ENCODE measurements at regions not wholly inside any gene's neighbourhood (a gene's known extent, or its start where the extent isn't known, plus 50 kb on each side); places are given as distances from the start of the nearest gene placed in this dataset.
"Not testable (repeated sequence)": the region's sequence is repeated elsewhere in the genome, so short reads cannot be mapped to it uniquely, and the experiment has no call there.

DNA sequence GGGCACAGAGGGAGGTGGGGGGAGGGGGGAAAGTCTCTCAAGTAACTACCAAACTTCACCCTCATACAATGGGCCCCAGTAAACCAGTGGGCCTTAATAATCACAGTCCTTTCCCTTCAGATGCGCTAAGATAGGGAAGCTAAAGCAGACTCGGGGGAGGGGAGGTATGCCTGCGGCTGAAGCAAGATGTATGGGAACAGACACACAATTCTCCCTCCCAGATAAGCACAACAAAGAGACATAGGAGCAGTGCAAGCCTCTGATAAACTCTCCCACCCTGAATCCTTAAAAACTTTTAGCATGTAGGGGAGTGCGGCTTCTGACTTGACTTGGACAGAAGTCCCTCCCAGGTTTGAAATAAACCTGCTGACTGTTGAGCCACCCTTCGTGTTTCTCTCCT is 54.7 kb downstream of the PROP1 start:
- not testable (repeated sequence) for DNase-seq (ENCODE audit: low read depth in 2 of 2); H3K4me3 ChIP-seq (replicated peaks in 1 of 2; ENCODE audit: low read depth in 2 of 2, low read length in 2 of 2)

DNA sequence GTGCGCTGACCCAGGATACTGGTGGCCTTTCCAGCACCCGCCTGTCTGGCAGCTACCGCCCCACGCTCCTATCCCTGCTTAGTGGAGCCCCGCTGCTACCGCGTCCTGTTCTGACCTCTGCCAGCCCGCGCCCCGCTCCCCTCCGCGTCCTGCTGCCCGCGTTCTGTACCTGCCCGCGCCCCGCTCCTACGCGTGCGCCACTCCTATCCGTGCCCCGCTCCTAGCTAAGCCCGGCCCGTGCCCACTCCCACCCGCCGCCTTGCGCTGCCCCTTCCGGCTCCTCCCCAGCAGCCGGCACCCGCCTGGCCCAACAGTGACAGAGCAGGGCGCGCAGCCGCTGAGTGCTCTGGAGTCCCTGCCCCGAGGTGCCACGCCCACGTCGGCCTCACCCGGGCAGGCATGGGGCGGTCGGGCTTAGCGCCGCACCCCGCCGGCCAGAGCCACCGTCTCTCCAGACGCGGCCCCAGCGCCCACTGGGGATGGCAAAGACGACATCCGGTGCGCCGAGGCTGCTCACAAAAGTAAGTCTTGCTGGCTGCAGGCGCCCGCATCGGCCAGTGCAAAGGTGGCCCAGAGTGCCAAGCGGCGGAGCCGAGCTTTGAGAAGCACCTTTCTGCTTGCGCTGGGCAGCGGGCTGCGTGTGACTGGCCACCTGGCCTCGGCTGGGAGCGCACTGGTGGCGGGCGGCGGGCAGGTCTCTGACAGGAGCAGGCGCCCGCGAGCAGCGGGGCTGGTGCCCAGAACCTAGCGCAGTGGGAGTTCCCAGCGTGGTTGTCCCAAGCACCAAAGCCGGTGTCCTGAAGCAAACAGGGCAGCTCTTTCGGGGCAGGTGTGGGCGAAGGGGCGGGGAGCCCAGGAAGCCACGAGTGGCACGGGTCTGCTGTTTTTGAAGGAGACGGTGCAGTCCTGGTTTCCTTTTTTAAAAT is 56.5 kb downstream of the PROP1 start:
- not testable (repeated sequence) for DNase-seq (ENCODE audit: low read depth in 2 of 2)
- H3K4me3 ChIP-seq (replicated peaks in 1 of 2; ENCODE audit: low read depth in 2 of 2, low read length in 2 of 2) = peak overlapping the region; percentile 31 to 40

GRCh38 chr5:177938767-177939166 is 57.3 kb downstream of the PROP1 start:
- H3K4me3 ChIP-seq (replicated peaks in 1 of 2; ENCODE audit: low read depth in 2 of 2, low read length in 2 of 2); DNase-seq (ENCODE audit: low read depth in 2 of 2): not testable (repeated sequence)

- DNase-seq (ENCODE audit: low read depth in 2 of 2) = peak in 1 of 2 donors; percentile 17
- H3K4me3 ChIP-seq (replicated peaks in 1 of 2; ENCODE audit: low read depth in 2 of 2, low read length in 2 of 2) = not testable (repeated sequence)
Observed at GRCh38 chr5:177934233-177934632, 61.8 kb downstream of the PROP1 start.

DNA sequence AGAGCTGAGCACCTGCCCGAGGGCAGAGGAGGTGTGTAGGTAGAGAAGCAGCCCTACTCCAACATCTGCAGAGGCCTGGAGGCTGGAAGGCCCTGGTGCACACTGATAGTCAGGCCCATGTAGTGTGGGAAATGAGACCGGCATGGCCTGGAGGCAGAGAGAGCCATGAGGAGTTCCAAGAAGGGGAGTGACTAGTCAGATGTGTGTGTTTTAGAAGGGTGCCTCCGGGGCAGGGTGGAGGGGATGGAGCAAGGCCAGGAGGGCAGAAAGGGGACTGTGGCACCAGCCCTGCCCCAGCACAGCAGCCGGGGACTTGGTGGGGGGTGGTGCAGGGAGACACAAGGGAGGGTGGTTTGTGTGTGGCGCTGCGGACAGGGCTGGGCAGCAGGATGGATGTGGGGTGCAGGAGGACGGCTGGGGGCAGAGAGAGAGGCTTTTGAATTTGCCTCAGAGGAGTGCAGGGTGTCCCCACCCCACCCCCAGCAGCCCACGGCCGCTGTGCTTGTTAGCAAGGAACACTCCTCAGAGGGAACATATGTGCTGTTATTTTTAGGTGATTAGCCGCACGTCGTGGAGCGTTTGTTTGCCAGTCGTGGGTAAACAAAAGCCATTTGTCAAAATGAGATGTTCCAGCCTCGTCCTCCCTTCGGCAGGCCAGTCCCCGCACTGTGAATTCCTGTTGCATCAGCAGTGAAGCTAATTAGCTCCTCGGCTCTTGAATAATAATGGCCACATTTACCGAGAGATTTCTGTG is 65.6 kb downstream of the PROP1 start:
- DNase-seq (ENCODE audit: low read depth in 2 of 2); H3K4me3 ChIP-seq (replicated peaks in 1 of 2; ENCODE audit: low read depth in 2 of 2, low read length in 2 of 2): not testable (repeated sequence)

GRCh38 chr5:177929618-177930017 is 66.4 kb downstream of the PROP1 start:
- not testable (repeated sequence) for H3K4me3 ChIP-seq (replicated peaks in 1 of 2; ENCODE audit: low read depth in 2 of 2, low read length in 2 of 2); DNase-seq (ENCODE audit: low read depth in 2 of 2)

- DNase-seq (ENCODE audit: low read depth in 2 of 2); H3K4me3 ChIP-seq (replicated peaks in 1 of 2; ENCODE audit: low read depth in 2 of 2, low read length in 2 of 2): not testable (repeated sequence)
Observed at GRCh38 chr5:177927500-177927899, 68.5 kb downstream of the PROP1 start.

DNA sequence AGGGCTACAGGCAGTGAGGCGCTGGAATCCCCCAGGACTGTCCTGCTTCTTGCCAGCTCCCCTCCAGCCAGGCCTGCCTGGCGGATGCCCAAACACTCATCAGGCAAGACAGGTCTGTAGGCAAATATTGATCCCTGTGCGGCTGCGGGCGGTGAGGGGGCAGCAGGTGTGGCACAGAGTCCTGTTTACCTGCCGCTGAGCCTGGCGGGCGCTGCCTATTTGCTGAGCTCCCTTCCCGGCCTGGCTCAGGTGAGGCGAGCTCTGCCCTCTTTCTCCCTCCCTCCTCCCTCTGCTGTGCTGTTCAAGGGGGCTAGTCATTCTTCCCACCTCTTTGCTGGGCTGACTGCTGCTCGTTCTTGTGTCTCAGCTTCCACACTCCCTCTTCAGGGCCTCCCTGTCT is 71.5 kb downstream of the PROP1 start:
- not testable (repeated sequence) for DNase-seq (ENCODE audit: low read depth in 2 of 2); H3K4me3 ChIP-seq (replicated peaks in 1 of 2; ENCODE audit: low read depth in 2 of 2, low read length in 2 of 2)

GRCh38 chr5:177923837-177924236 is 72.2 kb downstream of the PROP1 start:
- DNase-seq (ENCODE audit: low read depth in 2 of 2); H3K4me3 ChIP-seq (replicated peaks in 1 of 2; ENCODE audit: low read depth in 2 of 2, low read length in 2 of 2): not testable (repeated sequence)

GRCh38 chr5:177923189-177923588 is 72.9 kb downstream of the PROP1 start:
- H3K4me3 ChIP-seq (replicated peaks in 1 of 2; ENCODE audit: low read depth in 2 of 2, low read length in 2 of 2); DNase-seq (ENCODE audit: low read depth in 2 of 2): not testable (repeated sequence)

- not testable (repeated sequence) for DNase-seq (ENCODE audit: low read depth in 2 of 2)
Observed at GRCh38 chr5:177909261-177909660, 86.8 kb downstream of the PROP1 start.

DNA sequence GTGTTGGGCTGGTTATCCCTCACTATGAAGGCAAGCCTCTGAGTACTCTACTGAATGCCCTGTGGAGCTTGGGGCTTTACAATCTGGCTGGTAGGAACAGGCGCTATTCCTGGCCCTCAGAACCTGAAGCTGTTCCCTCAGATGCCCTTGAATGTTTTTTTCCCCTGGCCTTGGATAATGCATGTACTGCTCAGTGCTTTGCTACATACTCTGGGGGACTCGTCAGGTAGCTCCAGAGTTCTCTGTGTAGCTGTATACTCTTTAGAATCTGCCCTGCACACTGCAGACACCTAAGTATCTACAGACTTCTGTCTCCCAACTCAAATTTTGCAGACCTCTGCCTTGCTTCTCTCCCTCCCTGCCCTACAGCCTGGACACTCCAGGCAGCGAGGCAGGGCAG is 93.2 kb downstream of the PROP1 start:
- H3K4me3 ChIP-seq (replicated peaks in 1 of 2; ENCODE audit: low read depth in 2 of 2, low read length in 2 of 2); DNase-seq (ENCODE audit: low read depth in 2 of 2): not testable (repeated sequence)

More at GRCh38 chr5:177909261-177909660, 86.8 kb downstream of the PROP1 start:
- H3K4me3 ChIP-seq (replicated peaks in 1 of 2; ENCODE audit: low read depth in 2 of 2, low read length in 2 of 2) = not testable (repeated sequence)

DNA sequence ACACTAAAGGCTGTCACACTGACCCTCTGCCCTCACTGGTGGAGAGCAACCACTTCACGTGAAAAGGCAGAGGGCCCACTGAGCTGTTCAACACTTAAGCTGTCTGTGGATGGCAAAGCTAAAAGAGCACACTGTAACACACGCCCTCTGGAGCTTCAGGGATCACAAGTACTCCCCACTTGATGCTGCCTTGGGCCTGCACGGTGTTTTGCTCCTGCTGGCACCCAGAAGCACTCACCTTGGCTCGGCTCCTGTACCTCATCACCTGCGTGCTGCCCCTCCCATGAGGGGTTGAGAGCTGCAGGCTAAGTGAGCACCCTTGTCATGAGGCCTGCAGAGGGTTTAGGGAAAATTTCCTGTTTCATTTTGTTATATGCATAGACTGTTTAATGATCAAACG is 96.0 kb downstream of the PROP1 start:
- H3K4me3 ChIP-seq (replicated peaks in 1 of 2; ENCODE audit: low read depth in 2 of 2, low read length in 2 of 2); DNase-seq (ENCODE audit: low read depth in 2 of 2): not testable (repeated sequence)

DNA sequence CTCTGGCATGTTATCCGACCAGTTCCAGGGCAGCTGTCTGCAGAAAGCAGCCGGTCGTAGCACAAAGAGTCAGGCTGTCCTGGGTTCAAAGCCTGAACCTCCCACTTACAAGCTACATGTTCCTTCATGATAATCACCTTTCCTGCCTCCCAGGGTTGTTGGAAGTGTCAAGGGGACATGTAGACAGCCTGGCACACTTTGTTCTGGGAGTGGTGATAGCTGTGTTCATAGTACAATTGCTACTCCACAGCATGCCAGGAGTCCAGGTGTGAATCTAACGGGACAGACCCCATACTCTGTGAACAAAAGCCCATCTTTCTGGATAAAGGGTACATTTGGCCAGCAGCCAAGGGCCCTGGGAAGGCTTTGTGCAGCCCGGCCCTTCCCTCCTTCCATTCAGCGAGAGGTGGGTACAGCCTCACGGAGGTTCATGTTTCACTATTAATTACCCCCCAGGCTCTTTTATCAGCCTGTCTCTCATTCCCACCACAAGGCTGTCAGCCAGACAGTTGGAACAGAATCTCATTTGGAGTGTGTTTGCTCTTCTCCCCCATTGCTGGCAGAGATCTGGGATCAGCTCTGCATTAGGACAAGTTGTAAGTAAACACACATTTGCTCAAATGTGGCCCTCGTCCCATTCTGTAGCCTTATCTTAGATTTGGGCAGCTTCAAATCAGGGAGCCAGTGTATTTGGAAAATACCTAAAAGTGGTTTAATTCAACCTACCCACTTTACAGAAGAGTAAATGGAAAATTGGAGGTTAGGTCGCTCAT is 101.2 kb downstream of the PROP1 start:
- H3K4me3 ChIP-seq (replicated peaks in 1 of 2; ENCODE audit: low read depth in 2 of 2, low read length in 2 of 2); DNase-seq (ENCODE audit: low read depth in 2 of 2): not testable (repeated sequence)

DNA sequence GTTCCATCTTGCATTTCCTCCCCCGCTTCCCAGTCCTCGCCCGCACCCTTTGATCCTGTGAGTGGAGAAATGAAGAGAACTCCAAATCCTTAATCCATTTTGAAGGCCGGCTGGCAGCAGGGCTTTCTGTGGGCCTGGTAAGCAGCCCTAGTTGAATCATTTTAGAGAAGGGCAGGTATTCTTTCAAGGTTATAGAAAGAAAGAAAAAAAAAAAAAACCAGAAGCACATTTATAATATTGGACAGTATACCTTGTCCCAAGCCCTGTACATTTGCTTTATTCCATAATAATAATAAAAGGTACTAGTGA is 103.7 kb downstream of the PROP1 start:
- not testable (repeated sequence) for DNase-seq (ENCODE audit: low read depth in 2 of 2); H3K4me3 ChIP-seq (replicated peaks in 1 of 2; ENCODE audit: low read depth in 2 of 2, low read length in 2 of 2)
